PFSK-1 (cell line): ENCODE measurements at regions not wholly inside any gene's neighbourhood (a gene's known extent, or its start where the extent isn't known, plus 50 kb on each side); places are given as distances from the start of the nearest gene placed in this dataset.

ENCODE experiments used
- FOXP2 ChIP-seq: optimal IDR thresholded peaks from 2 replicates; pipeline ENCODE3; 2011; ENCODE audit warnings: borderline replicate concordance, control low read depth, inconsistent platforms; ENCODE audit not compliant: insufficient read depth; ENCODE audit errors: extremely low read length, extremely low read depth
- POLR2AphosphoS5 ChIP-seq: IDR thresholded peaks from 2 replicates; pipeline ENCODE4 v1.6.1; 2012; ENCODE audit warnings: low read depth, mild to moderate bottlenecking, control low read depth, low read length, moderate library complexity
- SIN3A ChIP-seq: IDR thresholded peaks from 2 replicates; pipeline ENCODE4 v1.6.1; 2012; ENCODE audit warnings: mild to moderate bottlenecking, low read length, moderate library complexity, borderline replicate concordance; ENCODE audit not compliant: insufficient read depth
- TAF1 ChIP-seq: IDR thresholded peaks from 2 replicates; pipeline ENCODE4 v1.6.1; 2012; ENCODE audit warnings: low read length, control low read depth, borderline replicate concordance; ENCODE audit not compliant: insufficient read depth
- TF ChIP-seq, protein P1 (sequence below), 2 experiments: IDR thresholded peaks; 2 replicates each; pipeline versions ENCODE4 v1.6.1 to v1.8.0; 2011 to 2012; ENCODE audit warnings: low read depth in 2 of 2, low read length in 2 of 2, control low read depth in 1 of 2, inconsistent platforms in 1 of 2, mild to moderate bottlenecking in 1 of 2, moderate library complexity in 1 of 2; ENCODE audit not compliant: insufficient read depth in 1 of 2

DNA sequence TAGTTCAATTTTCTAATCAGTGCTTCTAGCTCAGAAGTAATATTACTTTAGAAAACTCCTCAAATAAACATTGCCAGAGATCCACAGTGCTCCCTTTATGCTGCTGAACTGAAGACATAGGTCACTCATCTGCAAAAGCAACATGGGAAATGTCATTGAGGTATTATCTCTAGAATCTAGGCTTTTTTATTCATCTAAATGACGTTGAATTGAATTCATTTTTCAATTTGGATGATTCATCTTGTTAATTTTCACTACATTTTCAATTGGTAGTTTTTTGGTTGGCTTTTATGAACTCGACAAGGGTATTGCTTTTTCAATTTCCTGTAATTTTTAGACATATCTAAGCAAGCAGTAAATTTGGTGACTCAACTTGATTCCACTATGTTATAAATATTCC is 275.4 kb downstream of the NFKBIZ start:
- TF ChIP-seq POLR2AphosphoS5: no peak
- no peak for TF ChIP-seq TAF1
- TF ChIP-seq, protein P1, sequence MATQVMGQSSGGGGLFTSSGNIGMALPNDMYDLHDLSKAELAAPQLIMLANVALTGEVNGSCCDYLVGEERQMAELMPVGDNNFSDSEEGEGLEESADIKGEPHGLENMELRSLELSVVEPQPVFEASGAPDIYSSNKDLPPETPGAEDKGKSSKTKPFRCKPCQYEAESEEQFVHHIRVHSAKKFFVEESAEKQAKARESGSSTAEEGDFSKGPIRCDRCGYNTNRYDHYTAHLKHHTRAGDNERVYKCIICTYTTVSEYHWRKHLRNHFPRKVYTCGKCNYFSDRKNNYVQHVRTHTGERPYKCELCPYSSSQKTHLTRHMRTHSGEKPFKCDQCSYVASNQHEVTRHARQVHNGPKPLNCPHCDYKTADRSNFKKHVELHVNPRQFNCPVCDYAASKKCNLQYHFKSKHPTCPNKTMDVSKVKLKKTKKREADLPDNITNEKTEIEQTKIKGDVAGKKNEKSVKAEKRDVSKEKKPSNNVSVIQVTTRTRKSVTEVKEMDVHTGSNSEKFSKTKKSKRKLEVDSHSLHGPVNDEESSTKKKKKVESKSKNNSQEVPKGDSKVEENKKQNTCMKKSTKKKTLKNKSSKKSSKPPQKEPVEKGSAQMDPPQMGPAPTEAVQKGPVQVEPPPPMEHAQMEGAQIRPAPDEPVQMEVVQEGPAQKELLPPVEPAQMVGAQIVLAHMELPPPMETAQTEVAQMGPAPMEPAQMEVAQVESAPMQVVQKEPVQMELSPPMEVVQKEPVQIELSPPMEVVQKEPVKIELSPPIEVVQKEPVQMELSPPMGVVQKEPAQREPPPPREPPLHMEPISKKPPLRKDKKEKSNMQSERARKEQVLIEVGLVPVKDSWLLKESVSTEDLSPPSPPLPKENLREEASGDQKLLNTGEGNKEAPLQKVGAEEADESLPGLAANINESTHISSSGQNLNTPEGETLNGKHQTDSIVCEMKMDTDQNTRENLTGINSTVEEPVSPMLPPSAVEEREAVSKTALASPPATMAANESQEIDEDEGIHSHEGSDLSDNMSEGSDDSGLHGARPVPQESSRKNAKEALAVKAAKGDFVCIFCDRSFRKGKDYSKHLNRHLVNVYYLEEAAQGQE (IDR thresholded peaks at IDR 0.05; ENCODE audit: insufficient read depth in 1 of 2, low read depth in 2 of 2, low read length in 2 of 2): no peak
- no peak for TF ChIP-seq SIN3A
- no peak for TF ChIP-seq FOXP2
